Caco-2 (cell line): ENCODE measurements at regions not wholly inside any gene's neighbourhood (a gene's known extent, or its start where the extent isn't known, plus 50 kb on each side); places are given as distances from the start of the nearest gene placed in this dataset.

ENCODE experiments used
- BruUV-seq: library from RNA; stranded (reverse); fragments of 400-500 nt; replicated peaks from 2 replicates; lab custom pipeline; 2021; lab: Mats Ljungman, UMichigan
- CTCF ChIA-PET: fragments of 300-600 bp; sonication (Branson Sonifier 250); formaldehyde crosslinking; loops from one replicate; lab custom pipeline; 2022; ENCODE audit warnings: antibody characterized with exemption; lab: Charles Lee
- POLR2A ChIA-PET: fragments of 300-600 bp; sonication (Branson Sonifier 250); formaldehyde crosslinking; loops from one replicate; lab custom pipeline; 2022; ENCODE audit warnings: antibody characterized with exemption; lab: Charles Lee
- DNase-seq, 2 experiments: peaks; one replicate each; pipeline versions ENCODE4 v3.0.0 to v3.0.0-alpha.2; 2020 to 2022
- H3K27me3 ChIP-seq: replicated peaks from 2 replicates; pipeline ENCODE4 v1.6.0; 2011; ENCODE audit warnings: low read length; ENCODE audit not compliant: control insufficient read depth, insufficient read depth
- H3K36me3 ChIP-seq: 2 replicates; pipeline ENCODE4 v1.5.1; 2011; ENCODE audit warnings: low read length; ENCODE audit not compliant: control insufficient read depth, insufficient read depth
- H3K4me1 ChIP-seq: fragments of 250-450 bp; sonication (Bioruptor Pico); 2 replicates; pipeline ENCODE4 v1.5.1; 2020; ENCODE audit warnings: mild to moderate bottlenecking
- H3K4me3 ChIP-seq: 2 replicates; pipeline ENCODE4 v1.5.1; 2011; ENCODE audit warnings: low read depth, mild to moderate bottlenecking, control low read depth, low read length
- H3K9me3 ChIP-seq: fragments of 250-450 bp; sonication (Bioruptor Pico); 2 replicates; pipeline ENCODE4 v1.5.1; 2020; ENCODE audit warnings: mild to moderate bottlenecking, moderate library complexity
- H3K27ac Mint-ChIP-seq: one replicate; pipeline ENCODE4 v1.8.0; 2022; ENCODE audit warnings: mixed read lengths; ENCODE audit not compliant: unreplicated experiment
- H3K27me3 Mint-ChIP-seq: one replicate; pipeline ENCODE4 v1.8.0; 2022; ENCODE audit warnings: mixed read lengths; ENCODE audit not compliant: insufficient read depth, unreplicated experiment
- H3K36me3 Mint-ChIP-seq: one replicate; pipeline ENCODE4 v1.8.0; 2022; ENCODE audit warnings: mild to moderate bottlenecking, mixed read lengths; ENCODE audit not compliant: insufficient read depth, unreplicated experiment
- H3K4me1 Mint-ChIP-seq: one replicate; pipeline ENCODE4 v1.8.0; 2022; ENCODE audit warnings: low read depth, mixed read lengths; ENCODE audit not compliant: unreplicated experiment
- H3K4me3 Mint-ChIP-seq: one replicate; pipeline ENCODE4 v1.8.0; 2022; ENCODE audit warnings: mild to moderate bottlenecking, moderate library complexity, mixed read lengths; ENCODE audit not compliant: unreplicated experiment
- H3K9me3 Mint-ChIP-seq: one replicate; pipeline ENCODE4 v1.8.0; 2022; ENCODE audit warnings: mixed read lengths; ENCODE audit not compliant: unreplicated experiment
- intact Hi-C: fragments of 100-400 bp; cut with micrococcal nuclease; formaldehyde crosslinking; loops from one replicate; pipeline ENCODE4 v1.10.0; 2022; ENCODE audit not compliant: unreplicated experiment
- TF ChIP-seq, protein P1 (sequence below), 2 experiments: fragments of 200-600 bp in 1 of 2; IDR thresholded peaks; 1 replicate in 1 of 2; 2 replicates in 1 of 2; pipeline versions ENCODE4 v1.5.1 to v1.8.0; 2011 to 2022; ENCODE audit warnings: antibody characterized with exemption in 1 of 2, control low read depth in 1 of 2, inconsistent platforms in 1 of 2, low read depth in 1 of 2, low read length in 1 of 2, mild to moderate bottlenecking in 1 of 2, moderate library complexity in 1 of 2; ENCODE audit not compliant: insufficient read depth in 1 of 2, severe bottlenecking in 1 of 2, unreplicated experiment in 1 of 2

GRCh38 chr16:56066617-56067016 lies 124.7 kb upstream of the GNAO1 start:
- Histone ChIP-seq H3K9me3 (no peaks in the 10 kb centered on the region), H3K4me1 (no peaks in the 10 kb centered on the region), H3K4me3 (no peak overlapping the region), H3K36me3 (no peaks in the 10 kb centered on the region), H3K27me3 (no peaks in the 10 kb centered on the region; the same call in 1 of the 2 replicates)
- Mint-ChIP-seq H3K4me3 (no peak overlapping the region), H3K27ac (no peak overlapping the region), H3K4me1 (no peaks in the 10 kb centered on the region), H3K9me3 (no peaks in the 10 kb centered on the region), H3K27me3 (peaks cover 9% of the 10 kb centered on the region), H3K36me3 (no peaks in the 10 kb centered on the region)
- CTCF ChIA-PET = no interaction called here
- BruUV-seq = no TSS peak
- DNase-seq = no peak
- intact Hi-C loops = no loop called here
- POLR2A ChIA-PET = no interaction called here
- TF ChIP-seq, protein P1, sequence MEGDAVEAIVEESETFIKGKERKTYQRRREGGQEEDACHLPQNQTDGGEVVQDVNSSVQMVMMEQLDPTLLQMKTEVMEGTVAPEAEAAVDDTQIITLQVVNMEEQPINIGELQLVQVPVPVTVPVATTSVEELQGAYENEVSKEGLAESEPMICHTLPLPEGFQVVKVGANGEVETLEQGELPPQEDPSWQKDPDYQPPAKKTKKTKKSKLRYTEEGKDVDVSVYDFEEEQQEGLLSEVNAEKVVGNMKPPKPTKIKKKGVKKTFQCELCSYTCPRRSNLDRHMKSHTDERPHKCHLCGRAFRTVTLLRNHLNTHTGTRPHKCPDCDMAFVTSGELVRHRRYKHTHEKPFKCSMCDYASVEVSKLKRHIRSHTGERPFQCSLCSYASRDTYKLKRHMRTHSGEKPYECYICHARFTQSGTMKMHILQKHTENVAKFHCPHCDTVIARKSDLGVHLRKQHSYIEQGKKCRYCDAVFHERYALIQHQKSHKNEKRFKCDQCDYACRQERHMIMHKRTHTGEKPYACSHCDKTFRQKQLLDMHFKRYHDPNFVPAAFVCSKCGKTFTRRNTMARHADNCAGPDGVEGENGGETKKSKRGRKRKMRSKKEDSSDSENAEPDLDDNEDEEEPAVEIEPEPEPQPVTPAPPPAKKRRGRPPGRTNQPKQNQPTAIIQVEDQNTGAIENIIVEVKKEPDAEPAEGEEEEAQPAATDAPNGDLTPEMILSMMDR (IDR thresholded peaks at IDR 0.05; ENCODE audit: insufficient read depth in 1 of 2, low read depth in 1 of 2, low read length in 1 of 2, severe bottlenecking in 1 of 2, unreplicated experiment in 1 of 2) = no peak

GRCh38 chr16:56063111-56063510 lies 128.2 kb upstream of the GNAO1 start:
- no peaks in the 10 kb centered on the region for H3K9me3 Mint-ChIP-seq
- Histone ChIP-seq H3K27me3 (no peaks in the 10 kb centered on the region; the same call in none of the 2 replicates), H3K9me3 (no peaks in the 10 kb centered on the region), H3K36me3 (no peaks in the 10 kb centered on the region), H3K4me1 (no peaks in the 10 kb centered on the region), H3K4me3 (no peak overlapping the region)
- no peak overlapping the region for H3K27ac Mint-ChIP-seq
- POLR2A ChIA-PET = no interaction called here
- H3K36me3 Mint-ChIP-seq = no peaks in the 10 kb centered on the region
- DNase-seq = no peak
- peaks cover 3% of the 10 kb centered on the region for H3K27me3 Mint-ChIP-seq
- CTCF ChIA-PET = no interaction called here
- TF ChIP-seq, protein P1 (IDR thresholded peaks at IDR 0.05; ENCODE audit: insufficient read depth in 1 of 2, low read depth in 1 of 2, low read length in 1 of 2, severe bottlenecking in 1 of 2, unreplicated experiment in 1 of 2) = no peak
- H3K4me1 Mint-ChIP-seq = no peaks in the 10 kb centered on the region
- BruUV-seq = no TSS peak
- intact Hi-C loops = no loop called here
- H3K4me3 Mint-ChIP-seq = no peak overlapping the region

- DNase-seq = no peak
- H3K36me3 Mint-ChIP-seq = no peaks in the 10 kb centered on the region
- intact Hi-C loops = no loop called here
- Histone ChIP-seq H3K36me3 (no peaks in the 10 kb centered on the region), H3K27me3 (peaks cover 1% of the 10 kb centered on the region; the same call in 1 of the 2 replicates), H3K9me3 (no peaks in the 10 kb centered on the region), H3K4me1 (no peaks in the 10 kb centered on the region), H3K4me3 (no peak overlapping the region)
- TF ChIP-seq, protein P1 (IDR thresholded peaks at IDR 0.05; ENCODE audit: insufficient read depth in 1 of 2, low read depth in 1 of 2, low read length in 1 of 2, severe bottlenecking in 1 of 2, unreplicated experiment in 1 of 2) = no peak
- POLR2A ChIA-PET = no interaction called here
- no peak overlapping the region for H3K27ac Mint-ChIP-seq
- H3K27me3 Mint-ChIP-seq = peaks cover 16% of the 10 kb centered on the region
- no peaks in the 10 kb centered on the region for H3K9me3 Mint-ChIP-seq
- CTCF ChIA-PET = no interaction called here
- H3K4me3 Mint-ChIP-seq = no peak overlapping the region
- H3K4me1 Mint-ChIP-seq = no peaks in the 10 kb centered on the region
- BruUV-seq = no TSS peak
Measured at GRCh38 chr16:56057151-56057550, 134.1 kb upstream of the GNAO1 start.
